DOHH2 (cell line): ENCODE measurements at regions not wholly inside any gene's neighbourhood (a gene's known extent, or its start where the extent isn't known, plus 50 kb on each side); places are given as distances from the start of the nearest gene placed in this dataset.
"Not testable (repeated sequence)": the region's sequence is repeated elsewhere in the genome, so short reads cannot be mapped to it uniquely, and the experiment has no call there.

Experiments used
- H3F3A ChIP-seq: fragments of 200-600 bp; sonication (generic), shearing (Covaris generic); 2 replicates; pipeline ENCODE4 v1.6.0; 2016; ENCODE audit warnings: antibody characterized with exemption, mild to moderate bottlenecking; ENCODE audit not compliant: control insufficient read depth, insufficient read depth
- H3K27ac ChIP-seq: fragments of 200-600 bp; sonication (generic); 2 replicates; pipeline ENCODE4 v1.5.1; 2014; ENCODE audit warnings: low read depth, mild to moderate bottlenecking, low read length, moderate library complexity
- H3K27me3 ChIP-seq: fragments of 200-600 bp; sonication (generic); 2 replicates; pipeline ENCODE4 v1.6.1; 2014; ENCODE audit warnings: mild to moderate bottlenecking, low read length, mixed read lengths; ENCODE audit not compliant: control insufficient read depth
- H3K36me3 ChIP-seq: fragments of 200-600 bp; sonication (generic); 2 replicates; pipeline ENCODE4 v1.6.1; 2014; ENCODE audit warnings: mild to moderate bottlenecking, low read length, moderate library complexity, mixed read lengths; ENCODE audit not compliant: control insufficient read depth
- H3K4me1 ChIP-seq: fragments of 200-600 bp; sonication (generic); 2 replicates; pipeline ENCODE4 v1.6.1; 2014; ENCODE audit warnings: mild to moderate bottlenecking, low read length, mixed read lengths; ENCODE audit not compliant: control insufficient read depth
- H3K4me2 ChIP-seq: fragments of 200-600 bp; sonication (generic); 2 replicates; pipeline ENCODE4 v1.6.0; 2014; ENCODE audit warnings: mild to moderate bottlenecking, low read length, moderate library complexity
- H3K4me3 ChIP-seq: fragments of 200-600 bp; sonication (generic); 2 replicates; pipeline ENCODE4 v1.5.1; 2014; ENCODE audit warnings: mild to moderate bottlenecking, low read length, mixed read lengths
- H3K79me2 ChIP-seq: fragments of 200-600 bp; sonication (generic); 2 replicates; pipeline ENCODE4 v1.6.1; 2014; ENCODE audit warnings: mild to moderate bottlenecking, low read length, mixed read lengths; ENCODE audit not compliant: control insufficient read depth
- H3K9me2 ChIP-seq: fragments of 200-600 bp; sonication (generic); replicated peaks from 2 replicates; pipeline ENCODE4 v1.6.1; 2014; ENCODE audit warnings: mild to moderate bottlenecking, low read length, mixed read lengths; ENCODE audit not compliant: control insufficient read depth
- H3K9me3 ChIP-seq: fragments of 200-600 bp; sonication (generic); 2 replicates; pipeline ENCODE4 v1.6.1; 2014; ENCODE audit warnings: antibody characterized with exemption, low read length, mixed read lengths; ENCODE audit not compliant: control insufficient read depth, insufficient read depth
- H4K20me1 ChIP-seq: fragments of 200-600 bp; sonication (generic); 2 replicates; pipeline ENCODE4 v1.6.0; 2014; ENCODE audit warnings: low read depth, mild to moderate bottlenecking, antibody characterized with exemption, low read length, moderate library complexity; ENCODE audit not compliant: control insufficient read depth, insufficient read depth
- EZH2phosphoT487 ChIP-seq: fragments of 200-600 bp; sonication (generic); IDR thresholded peaks from 2 replicates; pipeline ENCODE4 v1.6.1; 2017; ENCODE audit warnings: borderline replicate concordance, mild to moderate bottlenecking, antibody characterized with exemption, low read length, moderate library complexity, mixed read lengths
- TF ChIP-seq, protein P1 (sequence below): fragments of 200-600 bp; sonication (generic); IDR thresholded peaks from one replicate; pipeline ENCODE4 v1.5.1; 2014; ENCODE audit warnings: antibody characterized with exemption, mild to moderate bottlenecking, low read depth, low read length; ENCODE audit not compliant: poor library complexity, severe bottlenecking

DNA sequence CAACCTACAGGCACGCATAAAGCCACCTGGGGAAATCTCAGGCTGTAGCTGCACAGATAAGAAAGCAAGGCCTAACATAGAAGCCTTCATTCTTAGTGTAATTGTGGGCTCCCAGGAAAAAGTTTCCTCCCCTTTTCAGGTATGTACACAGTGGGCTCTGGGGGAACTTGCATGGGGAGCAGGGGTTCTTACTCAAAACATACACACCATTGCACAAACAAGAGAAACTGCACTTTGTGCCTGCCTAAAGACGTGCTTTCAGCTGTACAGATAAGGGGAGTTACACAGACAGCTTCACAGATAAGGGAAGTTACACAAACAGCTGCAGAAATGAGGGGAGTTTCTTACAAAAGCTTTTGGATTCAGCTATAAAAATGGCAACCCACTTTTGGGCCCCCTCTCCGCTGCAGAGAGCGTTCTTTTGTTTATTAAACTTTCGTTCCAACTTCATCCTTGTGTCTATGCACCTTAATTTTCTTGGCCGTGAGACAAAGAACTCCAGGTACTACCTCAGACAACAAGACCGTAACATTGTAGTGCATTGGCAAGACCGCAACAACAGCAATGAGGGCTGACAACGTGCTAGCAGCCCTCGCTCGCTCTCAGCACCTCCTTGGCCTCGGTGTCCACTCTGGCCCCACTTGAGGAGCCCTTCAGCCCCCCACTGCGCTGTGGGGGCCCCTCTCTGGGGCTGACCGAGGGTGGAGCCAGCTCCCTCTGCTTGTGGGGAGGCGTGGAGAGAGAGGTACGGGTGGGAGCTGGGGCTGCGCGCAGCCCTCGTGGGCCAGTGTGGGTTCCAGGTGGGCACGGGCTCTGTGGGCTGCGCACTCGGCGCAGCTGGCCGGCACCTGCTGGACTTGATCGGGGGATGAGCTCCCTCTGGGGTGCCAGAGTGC lies 317.5 kb downstream of the RAPGEF2 start:
- no peak overlapping the region for H3K4me3 ChIP-seq
- no peaks in the 10 kb centered on the region for H4K20me1 ChIP-seq
- H3F3A ChIP-seq: no peaks in the 10 kb centered on the region
- H3K27ac ChIP-seq: no peak overlapping the region
- TF ChIP-seq EZH2phosphoT487: no peak
- TF ChIP-seq, protein P1, sequence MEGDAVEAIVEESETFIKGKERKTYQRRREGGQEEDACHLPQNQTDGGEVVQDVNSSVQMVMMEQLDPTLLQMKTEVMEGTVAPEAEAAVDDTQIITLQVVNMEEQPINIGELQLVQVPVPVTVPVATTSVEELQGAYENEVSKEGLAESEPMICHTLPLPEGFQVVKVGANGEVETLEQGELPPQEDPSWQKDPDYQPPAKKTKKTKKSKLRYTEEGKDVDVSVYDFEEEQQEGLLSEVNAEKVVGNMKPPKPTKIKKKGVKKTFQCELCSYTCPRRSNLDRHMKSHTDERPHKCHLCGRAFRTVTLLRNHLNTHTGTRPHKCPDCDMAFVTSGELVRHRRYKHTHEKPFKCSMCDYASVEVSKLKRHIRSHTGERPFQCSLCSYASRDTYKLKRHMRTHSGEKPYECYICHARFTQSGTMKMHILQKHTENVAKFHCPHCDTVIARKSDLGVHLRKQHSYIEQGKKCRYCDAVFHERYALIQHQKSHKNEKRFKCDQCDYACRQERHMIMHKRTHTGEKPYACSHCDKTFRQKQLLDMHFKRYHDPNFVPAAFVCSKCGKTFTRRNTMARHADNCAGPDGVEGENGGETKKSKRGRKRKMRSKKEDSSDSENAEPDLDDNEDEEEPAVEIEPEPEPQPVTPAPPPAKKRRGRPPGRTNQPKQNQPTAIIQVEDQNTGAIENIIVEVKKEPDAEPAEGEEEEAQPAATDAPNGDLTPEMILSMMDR: no peak
- H3K9me3 ChIP-seq: peaks cover 8% of the 10 kb centered on the region; the same call in 1 of the 2 replicates
- no peak overlapping the region for H3K4me2 ChIP-seq
- H3K4me1 ChIP-seq: no peaks in the 10 kb centered on the region
- no peaks in the 10 kb centered on the region for H3K9me2 ChIP-seq
- no peaks in the 10 kb centered on the region for H3K36me3 ChIP-seq
- no peaks in the 10 kb centered on the region for H3K27me3 ChIP-seq
- no peaks in the 10 kb centered on the region for H3K79me2 ChIP-seq

DNA sequence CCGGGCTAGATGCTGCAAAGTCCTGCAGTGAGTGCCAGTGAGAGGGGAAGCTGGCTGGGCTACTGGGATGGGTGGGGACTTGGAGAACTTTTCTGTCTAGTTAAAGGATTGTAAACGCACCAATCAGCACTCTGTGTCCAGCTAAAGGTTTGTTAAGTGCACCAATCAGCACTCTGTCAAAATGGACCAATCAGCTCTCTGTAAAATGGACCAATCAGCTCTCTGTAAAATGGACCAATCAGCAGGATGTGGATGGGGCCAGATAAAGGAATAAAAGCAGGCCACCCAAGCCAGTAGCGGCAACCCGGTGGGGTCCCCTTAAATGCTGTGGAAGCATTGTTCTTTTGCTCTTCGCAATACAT lies 318.2 kb downstream of the RAPGEF2 start:
- H3K4me2 ChIP-seq, H3F3A ChIP-seq, H3K4me1 ChIP-seq, H3K27me3 ChIP-seq, H3K4me3 ChIP-seq, H3K27ac ChIP-seq, H4K20me1 ChIP-seq, H3K9me3 ChIP-seq, H3K79me2 ChIP-seq, H3K36me3 ChIP-seq, H3K9me2 ChIP-seq: not testable (repeated sequence)

DNA sequence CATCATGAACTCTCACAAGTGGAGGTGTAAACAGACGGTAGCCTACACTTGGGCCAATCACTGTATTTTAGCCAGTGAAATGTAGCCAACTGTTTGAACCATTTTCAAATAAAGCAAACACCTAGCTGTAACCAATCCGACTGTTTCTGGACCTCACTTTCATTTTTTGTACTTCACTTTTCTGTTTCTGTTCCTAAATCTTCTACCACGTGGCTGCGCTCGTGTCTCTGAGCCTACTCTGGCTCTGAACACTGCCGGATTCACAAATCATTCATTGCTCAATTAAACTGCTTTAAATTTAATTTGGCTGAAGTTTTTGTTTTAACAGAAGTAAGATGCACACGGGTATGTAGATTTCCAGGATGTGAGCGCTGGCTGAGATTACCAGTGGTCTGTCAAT lies 319.1 kb downstream of the RAPGEF2 start:
- H3K9me3 ChIP-seq: peaks cover 8% of the 10 kb centered on the region; the same call in 1 of the 2 replicates
- TF ChIP-seq, protein P1: no peak
- no peak for TF ChIP-seq EZH2phosphoT487

DNA sequence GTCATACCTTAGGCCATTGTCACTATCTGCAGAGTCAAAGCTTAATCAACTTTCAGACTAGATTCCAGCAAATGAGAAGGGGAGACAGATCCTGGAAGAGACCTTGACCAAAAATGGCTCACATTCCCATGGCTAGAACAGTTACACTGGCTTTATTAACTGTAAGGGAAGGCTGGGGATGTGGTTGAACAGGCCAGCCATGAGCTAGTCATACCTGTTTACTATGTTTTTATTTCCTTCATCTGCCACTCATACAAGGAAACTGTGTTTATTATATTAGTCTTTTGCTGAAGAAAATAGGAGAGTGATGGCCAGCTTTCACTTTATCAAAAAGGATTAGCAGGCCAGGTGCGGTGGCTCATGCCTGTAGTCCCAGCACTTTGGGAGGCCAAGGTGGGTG lies 319.7 kb downstream of the RAPGEF2 start:
- no peaks in the 10 kb centered on the region for H3K79me2 ChIP-seq
- H3K27ac ChIP-seq: no peak overlapping the region

More for the DNA sequence above, 319.1 kb downstream of the RAPGEF2 start:
- no peaks in the 10 kb centered on the region for H4K20me1 ChIP-seq
- H3K27ac ChIP-seq: no peak overlapping the region
- H3K79me2 ChIP-seq: no peaks in the 10 kb centered on the region
- no peaks in the 10 kb centered on the region for H3K27me3 ChIP-seq
- H3K4me3 ChIP-seq: no peak overlapping the region
- H3F3A ChIP-seq: no peaks in the 10 kb centered on the region
- H3K36me3 ChIP-seq: no peaks in the 10 kb centered on the region
- no peak overlapping the region for H3K4me2 ChIP-seq
- H3K9me2 ChIP-seq: no peaks in the 10 kb centered on the region
- no peaks in the 10 kb centered on the region for H3K4me1 ChIP-seq

More for the DNA sequence above, 319.7 kb downstream of the RAPGEF2 start:
- no peaks in the 10 kb centered on the region for H3K4me1 ChIP-seq
- no peaks in the 10 kb centered on the region for H3F3A ChIP-seq
- no peaks in the 10 kb centered on the region for H3K27me3 ChIP-seq
- H3K36me3 ChIP-seq: no peaks in the 10 kb centered on the region
- H4K20me1 ChIP-seq: no peaks in the 10 kb centered on the region
- TF ChIP-seq, protein P1: no peak
- TF ChIP-seq EZH2phosphoT487: no peak
- H3K9me2 ChIP-seq: no peaks in the 10 kb centered on the region
- no peak overlapping the region for H3K4me2 ChIP-seq
- peaks cover 8% of the 10 kb centered on the region; the same call in 1 of the 2 replicates for H3K9me3 ChIP-seq
- no peak overlapping the region for H3K4me3 ChIP-seq
